GM19452 (cell line): ENCODE measurements at regions not wholly inside any gene's neighbourhood (a gene's known extent, or its start where the extent isn't known, plus 50 kb on each side); places are given as distances from the start of the nearest gene placed in this dataset.

Experiments used
- ATAC-seq: cut with Tn5 transposase; IDR thresholded peaks from one replicate; pipeline ENCODE4 v1.9.1; 2021; ENCODE audit not compliant: unreplicated experiment

DNA sequence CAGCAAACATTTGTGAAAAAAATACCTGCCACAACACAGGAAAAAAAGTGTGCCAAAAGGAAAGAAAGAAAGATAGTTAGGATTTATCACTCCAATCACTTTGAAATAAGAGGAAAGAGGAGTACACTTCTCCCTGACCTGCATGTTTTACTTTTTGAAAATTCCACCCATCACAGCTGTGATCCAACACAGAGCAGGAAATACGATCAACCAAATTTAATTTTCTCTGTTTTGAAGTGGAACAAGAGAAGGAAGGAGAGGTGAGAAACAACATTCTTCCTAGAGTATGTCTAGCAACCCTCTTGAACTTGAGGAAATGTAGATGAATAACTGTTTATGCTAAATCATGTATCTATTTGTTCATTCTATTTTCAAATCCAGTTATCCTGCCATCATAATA is 284.7 kb upstream of the SYT1 start:
- no peak for ATAC-seq

DNA sequence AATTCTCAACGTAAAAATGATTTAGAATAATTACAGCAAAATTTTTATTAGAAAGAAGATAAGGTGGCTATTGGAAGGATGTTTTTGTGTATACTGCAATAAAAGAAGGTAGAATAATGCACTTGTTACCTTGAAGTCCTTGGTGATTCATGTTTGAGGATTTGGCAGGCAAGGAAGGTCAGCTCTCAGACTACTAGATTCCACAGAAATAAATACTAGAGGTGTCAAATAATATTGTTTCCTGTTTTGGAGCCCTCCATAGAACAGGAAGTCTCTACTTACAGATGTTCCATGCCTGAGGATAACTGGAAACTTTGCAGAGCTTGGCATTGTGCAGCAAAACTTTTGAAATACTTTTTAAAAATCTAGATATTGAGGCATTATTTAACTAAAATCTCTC is 284.3 kb upstream of the SYT1 start:
- ATAC-seq, result no peak

DNA sequence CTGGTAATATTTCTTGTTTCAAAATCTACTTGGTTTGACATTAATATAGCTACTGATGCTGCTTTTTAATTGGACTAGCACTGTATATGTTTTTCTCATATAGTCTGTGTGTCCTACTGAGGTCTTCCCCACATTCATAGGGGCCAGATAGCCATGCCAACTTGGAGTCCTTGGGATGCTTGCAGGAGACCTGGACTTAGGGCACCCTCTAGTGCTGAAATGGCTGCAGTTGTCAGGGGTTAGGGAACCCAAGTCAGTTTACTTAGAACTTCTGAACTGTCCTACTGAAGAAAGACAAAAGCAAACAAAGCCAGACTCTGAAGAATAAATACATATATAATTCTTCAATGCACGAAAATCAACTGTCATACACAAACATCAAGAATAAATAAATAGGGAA is 279.9 kb upstream of the SYT1 start:
- no peak for ATAC-seq

DNA sequence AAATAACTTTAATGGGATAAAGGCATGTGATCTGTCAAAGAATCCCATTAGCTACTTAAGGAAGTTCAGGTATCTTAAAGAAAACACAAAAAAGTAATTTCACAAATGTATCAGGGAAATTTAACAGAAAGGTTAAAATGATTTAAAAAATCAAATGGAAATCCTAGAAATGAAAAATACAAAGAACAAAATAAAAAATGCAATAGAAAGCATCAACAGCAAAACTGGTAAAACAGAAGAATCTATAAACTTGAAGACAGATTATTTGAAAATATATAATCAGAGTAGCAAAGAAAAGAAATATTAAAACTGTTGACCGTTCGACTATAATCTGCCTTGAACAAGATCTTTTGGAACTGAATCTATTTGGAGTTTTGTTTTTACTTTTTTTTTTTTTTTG is 279.4 kb upstream of the SYT1 start:
- ATAC-seq, result no peak

DNA sequence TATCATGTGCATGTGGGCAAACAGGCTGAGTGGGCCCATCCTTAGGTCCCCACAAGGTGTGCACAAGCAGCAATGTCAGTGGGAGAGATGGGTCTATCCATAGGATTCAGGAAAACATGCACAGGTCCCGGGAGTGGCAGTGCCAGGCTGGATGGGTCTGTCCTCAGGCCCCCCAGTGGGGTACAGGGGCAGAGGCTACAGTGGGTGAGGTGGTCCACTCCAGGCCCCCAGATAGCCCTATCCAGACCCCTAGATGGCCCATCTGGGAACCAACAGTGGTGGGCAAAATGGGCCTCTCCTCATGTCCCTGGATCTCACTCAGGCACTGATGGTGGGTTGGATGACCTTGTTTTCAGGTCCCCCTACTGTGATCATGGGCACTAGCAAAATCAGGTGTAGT is 277.8 kb upstream of the SYT1 start:
- ATAC-seq, result no peak

DNA sequence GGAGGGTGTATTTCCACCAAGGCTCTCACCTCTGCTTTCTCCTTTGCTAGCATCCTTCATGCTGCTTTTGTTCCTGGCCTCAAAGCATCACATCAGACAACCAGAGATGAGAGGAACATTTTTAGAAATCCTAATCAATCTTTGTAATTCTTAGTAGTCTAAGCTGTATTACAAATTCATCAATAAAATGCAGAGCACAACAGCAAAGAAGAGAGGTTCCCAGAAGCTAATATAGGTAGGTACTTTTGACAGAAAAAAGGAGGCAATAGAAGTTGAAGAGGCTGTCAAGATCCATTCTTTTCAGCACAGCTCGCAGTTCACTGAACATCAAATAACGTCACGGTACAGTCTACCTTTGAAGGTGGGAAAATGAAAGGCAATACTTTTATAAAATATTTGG is 265.2 kb upstream of the SYT1 start:
- ATAC-seq, result no peak

DNA sequence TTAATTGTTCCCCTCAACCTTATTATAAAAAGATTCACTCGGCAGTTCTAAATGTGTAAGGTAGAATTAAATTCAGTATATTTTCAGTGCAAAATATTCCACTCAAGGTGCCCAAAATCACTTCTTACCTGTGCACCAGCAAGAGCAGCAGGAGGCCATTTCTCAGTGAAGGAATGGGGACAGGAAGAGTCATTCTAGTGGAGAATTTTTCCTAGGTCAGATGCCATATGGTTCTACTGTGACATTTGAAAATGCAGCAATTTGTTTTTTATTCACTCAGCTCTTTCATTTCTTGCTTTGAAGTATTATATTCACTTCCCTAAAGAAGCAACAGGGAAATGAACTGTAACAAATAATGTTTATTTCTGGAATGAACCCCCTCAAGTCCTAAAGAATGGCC is 264.0 kb upstream of the SYT1 start:
- no peak for ATAC-seq

DNA sequence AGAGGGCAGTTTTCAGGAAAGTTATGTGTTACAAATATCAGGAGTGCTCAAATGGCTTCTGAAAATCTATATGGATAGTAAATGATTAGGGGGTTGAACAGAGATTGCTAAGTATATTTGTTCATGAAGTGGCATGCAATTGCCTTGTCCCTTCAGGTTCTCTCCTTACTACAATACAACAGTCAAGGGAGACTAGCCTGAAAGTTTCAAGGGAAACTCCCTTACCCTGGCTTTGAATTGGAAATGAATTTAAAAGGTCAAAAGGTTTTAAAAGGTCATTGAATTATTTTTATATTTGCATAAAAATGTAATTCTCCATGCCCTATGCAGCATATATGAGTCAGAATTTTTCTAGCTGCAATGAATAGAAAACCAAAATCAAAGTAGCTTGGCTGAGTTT is 253.1 kb upstream of the SYT1 start:
- no peak for ATAC-seq

DNA sequence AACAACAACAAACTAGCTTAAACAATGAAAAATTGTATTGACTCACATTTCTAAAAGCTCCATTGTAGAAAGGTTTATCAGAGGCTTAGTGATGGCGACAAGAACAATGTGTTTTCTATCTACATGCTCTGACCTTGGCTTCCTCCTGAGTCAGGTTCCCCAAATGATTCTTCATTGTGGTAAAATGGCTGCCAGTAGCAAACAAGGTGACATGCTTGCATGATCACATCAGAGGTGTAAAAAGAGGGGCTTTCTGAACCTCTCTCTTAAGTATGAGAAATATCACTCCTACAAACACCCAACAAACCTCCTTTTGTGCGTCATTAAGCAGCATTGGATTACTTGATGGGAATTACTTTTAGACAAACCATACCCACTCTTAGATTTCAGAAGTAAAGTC is 252.4 kb upstream of the SYT1 start:
- no peak for ATAC-seq

DNA sequence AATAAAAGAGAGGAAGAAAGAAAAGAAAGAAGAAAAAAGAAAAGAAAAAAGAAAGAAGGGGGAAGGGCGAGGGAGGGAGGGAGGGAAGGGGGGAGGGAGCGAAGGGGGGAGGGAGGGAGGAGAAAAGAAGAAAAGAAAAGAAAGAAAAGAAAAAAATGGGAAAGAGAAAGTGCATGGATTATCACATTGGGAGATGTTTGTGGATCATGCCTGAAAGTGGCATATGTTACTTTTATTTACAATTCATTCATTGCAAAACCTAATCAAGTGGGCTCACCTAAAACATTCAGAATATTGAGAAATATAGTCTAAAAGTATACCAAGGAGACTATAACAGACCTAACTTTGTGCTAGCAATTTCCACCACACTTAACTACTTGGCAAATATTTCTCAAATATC is 246.9 kb upstream of the SYT1 start:
- no peak for ATAC-seq

DNA sequence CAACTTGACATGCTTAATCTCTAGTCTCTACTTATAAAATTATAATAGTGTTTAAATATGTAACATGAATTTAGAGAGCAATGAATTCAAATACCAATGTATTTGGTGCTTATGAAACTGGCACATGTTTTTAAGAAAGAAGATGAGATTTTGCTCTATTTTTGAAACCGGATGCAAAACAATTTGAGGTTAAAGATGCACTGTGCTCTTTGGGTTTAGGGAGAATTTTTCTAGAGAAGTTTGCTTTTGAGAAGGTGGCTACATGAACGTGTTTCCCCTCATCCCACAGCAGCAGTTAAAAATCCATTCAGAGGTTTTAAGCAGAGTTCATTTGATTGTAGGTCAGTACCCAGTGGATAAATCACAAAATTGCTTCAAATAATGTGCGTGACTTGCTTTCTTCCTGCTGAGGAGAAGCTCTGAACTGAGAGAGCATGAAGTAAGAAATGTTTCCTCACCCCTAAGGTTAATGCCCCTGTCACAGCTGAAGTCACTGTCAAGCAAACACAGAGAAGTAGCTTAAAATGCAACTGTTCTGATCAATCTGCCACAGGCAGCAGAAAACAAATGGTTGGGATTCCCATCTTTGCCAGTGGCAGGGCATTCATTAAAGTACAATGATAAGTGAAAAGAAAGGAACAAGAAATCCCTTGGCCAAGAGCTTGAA is 241.9 kb upstream of the SYT1 start:
- no peak for ATAC-seq

DNA sequence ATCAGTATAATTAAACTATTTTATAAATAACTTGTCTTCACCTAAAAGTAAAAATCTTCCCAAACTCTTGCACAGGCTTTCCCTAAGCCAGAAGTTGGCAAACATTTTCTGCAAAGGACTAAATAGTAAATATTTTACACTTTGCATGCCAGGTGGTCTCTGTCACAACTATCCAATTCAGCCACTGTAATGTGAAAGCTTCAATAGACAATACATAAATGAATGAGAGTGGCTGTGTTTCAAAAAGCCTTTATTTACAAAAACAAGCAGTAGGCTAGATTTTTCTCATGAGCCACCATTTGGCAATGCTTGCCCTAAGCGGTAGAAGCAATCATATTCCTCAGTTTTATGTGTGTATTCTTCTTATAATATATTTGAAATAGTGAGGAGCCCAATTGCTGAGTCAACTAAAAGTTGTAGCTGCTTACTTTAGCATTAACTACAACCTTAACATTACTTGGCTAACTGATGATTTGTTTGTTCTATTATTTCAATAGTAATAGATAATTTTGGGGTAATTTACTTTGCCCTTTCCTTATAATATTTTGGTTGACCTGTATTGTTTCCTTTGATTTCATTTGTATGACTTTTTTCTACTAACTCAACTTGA is 236.0 kb upstream of the SYT1 start:
- no peak for ATAC-seq

DNA sequence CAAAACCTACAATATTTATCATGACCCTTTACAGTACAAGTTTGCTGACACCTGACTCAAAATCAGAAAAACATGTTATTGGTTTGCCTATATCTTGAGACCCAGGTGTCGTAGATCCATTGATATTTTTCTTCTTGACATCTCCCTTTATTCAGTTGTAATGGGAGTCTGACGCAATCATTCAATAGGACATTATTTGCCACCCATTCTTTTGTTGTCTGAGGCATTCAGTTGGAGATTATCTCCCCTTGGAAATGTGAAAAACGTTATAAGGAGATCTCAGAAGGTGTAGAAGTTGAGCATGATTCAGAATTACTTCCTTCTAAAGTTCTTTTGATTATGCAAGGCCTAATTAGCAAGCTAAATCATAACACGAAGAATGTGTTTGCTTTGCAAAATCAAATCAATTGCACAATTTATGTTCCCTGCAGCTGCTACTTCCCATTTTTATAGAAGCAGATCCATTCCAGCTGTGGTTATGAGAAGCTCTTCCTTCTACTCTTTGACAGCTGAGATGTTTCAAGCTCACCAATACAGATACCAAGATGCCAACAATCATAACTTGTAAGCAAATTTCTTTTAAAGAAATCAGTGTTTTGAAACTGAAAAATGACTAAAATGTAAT is 228.2 kb upstream of the SYT1 start:
- no peak for ATAC-seq

DNA sequence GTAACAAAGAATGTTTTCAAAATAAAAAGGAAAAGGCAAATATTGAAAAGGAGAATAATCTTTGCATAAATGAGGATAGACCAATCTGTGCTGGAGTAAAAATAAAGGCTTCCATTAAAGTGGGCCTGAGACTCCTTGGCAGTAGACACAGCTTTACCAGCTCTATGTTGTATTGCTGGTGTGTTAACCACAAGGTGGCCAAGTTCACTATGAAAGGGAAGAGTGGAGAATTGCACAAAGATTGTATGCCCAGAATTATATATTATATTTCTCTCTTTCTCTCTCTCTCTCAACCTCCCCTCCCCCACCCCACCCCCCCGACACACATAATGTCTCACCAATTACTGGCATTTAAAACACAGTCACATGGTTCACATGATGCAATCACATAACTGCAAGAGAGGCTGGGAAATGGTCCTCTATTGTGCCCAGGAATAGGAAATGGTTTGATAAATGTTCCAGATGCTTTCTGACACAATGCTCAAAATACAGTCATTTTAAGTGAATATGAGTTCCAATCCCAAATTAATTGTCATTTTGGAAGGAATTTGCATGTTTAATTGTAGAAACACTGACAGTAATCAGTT is 222.6 kb upstream of the SYT1 start:
- no peak for ATAC-seq

DNA sequence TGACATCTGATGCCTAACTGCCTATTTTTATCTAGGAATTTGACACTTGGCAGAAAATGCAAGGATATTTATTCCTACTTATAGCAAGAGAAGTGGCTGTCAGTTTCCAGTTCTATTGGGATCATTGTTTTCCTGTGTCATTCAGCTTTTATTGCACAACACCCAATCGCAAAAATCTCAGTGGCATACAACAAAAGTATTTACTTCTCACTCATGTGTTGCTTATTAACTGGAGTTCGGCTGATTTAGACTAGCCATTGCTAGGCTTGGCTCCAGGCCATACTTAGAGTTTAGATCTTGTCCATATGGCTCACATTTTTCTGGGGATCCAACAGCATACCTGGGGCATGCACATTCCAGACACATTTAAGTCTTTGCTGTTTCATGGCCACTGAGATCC is 218.6 kb upstream of the SYT1 start:
- no peak for ATAC-seq

DNA sequence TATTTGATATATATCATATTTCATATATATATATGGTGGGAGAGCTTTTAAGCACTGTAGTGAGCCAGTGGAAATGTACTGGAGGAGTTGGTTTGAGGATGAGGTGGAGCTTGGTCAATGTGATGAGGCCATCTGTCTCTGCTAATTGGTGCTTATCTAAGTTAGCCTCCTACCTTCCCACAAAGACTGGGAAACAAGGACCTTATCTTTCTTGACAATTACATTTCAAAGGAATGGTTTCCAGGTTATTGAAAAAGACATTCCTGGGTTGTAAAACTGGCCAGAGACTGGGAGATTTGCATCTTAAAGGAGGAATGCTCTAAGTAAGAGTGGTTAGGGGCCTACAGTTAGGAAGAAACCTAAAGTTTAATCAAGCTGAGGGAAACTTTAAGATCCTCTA is 212.8 kb upstream of the SYT1 start:
- no peak for ATAC-seq

DNA sequence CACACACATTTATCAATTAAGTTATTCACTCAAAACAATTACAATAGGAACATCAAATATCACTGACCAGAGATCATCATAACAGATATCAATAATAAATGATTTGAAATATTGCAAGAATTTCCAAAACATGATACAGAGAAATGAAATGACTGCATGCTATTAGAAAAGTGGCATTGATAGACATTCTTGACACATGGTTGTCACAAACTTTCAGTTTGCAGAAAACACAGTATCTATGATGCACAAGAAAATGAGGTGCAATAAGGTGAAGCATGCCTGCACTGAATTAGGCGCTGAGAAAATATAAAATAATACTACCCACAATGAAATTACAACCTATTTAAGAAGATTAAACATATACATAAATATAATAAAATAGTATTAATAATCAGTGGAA is 198.0 kb upstream of the SYT1 start:
- ATAC-seq, result no peak

DNA sequence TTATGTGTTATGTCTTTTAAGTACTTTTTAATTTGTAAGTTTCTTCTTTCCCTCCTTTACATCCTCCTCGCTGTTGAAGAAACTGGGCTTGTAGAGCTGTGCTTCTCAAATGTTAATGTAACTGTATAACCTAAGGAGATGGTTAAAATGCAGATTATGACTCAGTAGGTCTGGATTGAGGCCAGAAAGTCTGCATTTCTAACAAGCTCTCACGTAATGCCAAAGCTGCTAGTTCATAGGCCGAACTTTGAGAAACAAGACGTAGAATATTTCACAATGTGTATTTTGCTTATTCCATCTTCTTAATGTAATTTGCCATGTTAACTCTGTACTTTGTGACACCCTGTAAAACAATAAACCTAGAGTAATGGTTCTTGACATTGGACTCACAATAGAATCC is 193.3 kb upstream of the SYT1 start:
- ATAC-seq, result no peak

DNA sequence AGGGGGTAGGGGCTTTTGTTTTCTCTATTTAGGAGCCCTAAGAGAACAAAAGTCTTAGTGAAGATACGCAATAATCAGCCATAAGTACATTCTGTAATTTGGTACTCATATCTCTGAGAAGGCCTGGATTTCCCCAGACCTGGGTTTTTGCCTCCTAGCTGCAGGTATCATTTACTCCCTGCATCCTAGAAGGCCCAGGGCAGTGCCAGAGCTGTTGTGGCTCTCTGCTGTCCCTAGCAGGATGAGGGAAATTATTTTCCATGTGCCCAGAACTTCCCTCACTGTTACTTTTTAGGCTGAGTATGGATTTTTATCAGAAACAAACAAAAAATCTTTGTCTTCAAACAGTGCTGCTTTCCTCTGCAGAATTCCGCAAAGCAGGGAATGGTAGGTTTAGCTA is 192.5 kb upstream of the SYT1 start:
- ATAC-seq, result no peak

DNA sequence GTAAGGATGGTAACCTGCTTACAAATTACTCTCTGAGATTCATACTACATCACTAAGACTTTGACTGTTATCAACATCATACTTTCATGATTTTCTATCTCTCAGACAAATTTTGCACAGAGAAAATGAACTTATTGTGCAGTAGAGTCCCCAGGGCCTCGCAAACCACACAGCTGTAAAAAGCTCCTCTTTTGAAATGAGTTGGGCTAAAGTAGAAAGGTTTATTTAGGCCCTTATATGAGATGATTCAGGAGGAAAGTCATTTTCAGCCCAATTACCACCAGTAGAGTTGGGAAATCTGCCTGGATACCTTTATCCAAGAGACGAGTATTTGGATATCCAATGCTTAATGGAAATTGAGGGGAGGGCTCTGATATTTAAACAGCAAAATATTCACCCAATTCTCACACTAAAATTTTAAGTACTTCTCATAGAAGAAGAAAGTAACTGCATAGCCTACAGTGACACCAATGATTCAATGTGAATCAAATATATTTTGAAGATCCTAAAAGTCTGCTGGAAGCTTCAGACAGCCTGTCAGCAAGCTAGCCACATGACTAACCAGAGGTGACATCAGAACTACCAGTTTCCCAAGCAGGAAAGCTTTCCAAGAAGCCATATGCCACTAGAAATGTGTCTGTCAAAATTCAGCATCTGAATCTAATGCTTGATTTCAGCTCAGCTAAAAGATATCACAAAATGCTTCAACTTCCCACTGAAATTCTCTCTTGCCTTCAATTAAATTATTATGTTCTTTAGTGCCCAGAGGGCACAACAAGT is 190.1 kb upstream of the SYT1 start:
- no peak for ATAC-seq

DNA sequence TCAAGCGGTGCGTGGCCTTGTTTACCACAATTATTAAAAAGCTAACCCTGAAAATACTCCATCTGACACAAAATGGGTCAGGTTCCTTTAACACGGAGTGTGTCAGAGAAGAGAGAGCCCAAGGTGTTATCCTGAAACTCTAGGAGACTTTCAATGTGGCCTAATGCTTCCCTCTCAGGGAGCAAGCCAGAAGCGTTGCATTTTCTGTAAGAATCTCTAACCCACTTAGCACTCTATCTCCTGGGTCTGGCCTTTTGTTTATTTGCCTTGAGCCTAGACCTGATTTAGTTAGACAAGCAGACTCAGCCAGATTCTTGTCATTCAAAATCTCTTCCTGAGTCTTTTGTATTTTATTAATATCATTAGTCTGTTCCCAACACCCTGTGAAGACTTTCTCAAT is 184.0 kb upstream of the SYT1 start:
- ATAC-seq, result no peak

DNA sequence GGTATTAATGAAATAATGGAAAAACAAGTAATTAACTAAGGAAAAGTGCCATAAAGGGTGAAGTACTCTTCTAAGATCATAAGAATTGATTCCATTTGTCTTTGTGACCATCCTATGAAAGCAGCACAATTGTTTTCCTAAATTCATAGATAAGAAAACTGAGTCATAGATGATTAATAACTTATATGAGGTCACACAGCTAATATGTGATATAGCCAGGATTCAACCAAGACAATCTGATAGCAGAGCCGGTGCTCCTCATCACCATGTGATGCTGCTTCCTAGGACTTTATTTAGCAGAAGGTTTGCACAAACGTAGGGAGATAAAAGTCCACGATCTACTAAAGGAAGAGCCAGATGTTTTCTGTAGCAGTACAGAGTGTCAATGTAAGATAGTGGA is 181.5 kb upstream of the SYT1 start:
- ATAC-seq, result no peak
